ENCODE measurements at regions not wholly inside any gene's neighbourhood (a gene's known extent, or its start where the extent isn't known, plus 50 kb on each side); places are given as distances from the start of the nearest gene placed in this dataset.

DNA sequence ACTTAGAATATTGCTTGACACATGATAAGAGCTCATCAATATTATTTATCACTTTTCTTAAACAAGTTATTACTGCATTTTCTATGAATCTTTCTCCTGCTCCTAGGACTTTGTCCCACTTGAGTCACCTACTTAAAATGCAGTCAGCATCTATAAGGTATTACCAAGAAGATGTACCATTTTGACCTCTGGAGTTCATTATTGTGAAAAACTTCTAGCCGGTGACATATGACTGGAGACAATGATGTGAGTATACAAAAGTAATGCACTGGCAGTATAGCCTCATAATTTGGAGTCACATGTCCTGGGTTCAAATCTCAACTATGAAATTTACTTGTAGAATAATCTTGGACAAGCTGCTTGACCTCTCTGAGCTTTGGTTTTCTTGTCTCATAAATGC lies 278.5 kb downstream of the PLPP3 start:
- TF ChIP-seq POLR2A (IDR thresholded peaks at IDR 0.05): no peak
- TF ChIP-seq, protein P1, sequence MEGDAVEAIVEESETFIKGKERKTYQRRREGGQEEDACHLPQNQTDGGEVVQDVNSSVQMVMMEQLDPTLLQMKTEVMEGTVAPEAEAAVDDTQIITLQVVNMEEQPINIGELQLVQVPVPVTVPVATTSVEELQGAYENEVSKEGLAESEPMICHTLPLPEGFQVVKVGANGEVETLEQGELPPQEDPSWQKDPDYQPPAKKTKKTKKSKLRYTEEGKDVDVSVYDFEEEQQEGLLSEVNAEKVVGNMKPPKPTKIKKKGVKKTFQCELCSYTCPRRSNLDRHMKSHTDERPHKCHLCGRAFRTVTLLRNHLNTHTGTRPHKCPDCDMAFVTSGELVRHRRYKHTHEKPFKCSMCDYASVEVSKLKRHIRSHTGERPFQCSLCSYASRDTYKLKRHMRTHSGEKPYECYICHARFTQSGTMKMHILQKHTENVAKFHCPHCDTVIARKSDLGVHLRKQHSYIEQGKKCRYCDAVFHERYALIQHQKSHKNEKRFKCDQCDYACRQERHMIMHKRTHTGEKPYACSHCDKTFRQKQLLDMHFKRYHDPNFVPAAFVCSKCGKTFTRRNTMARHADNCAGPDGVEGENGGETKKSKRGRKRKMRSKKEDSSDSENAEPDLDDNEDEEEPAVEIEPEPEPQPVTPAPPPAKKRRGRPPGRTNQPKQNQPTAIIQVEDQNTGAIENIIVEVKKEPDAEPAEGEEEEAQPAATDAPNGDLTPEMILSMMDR (IDR thresholded peaks at IDR 0.05 in 8 of 11, conservative IDR thresholded peaks at IDR 0.05 in 3 of 11): no peak
- TF ChIP-seq POLR2AphosphoS5 (IDR thresholded peaks at IDR 0.05): no peak
